ENCODE measurements at regions not wholly inside any gene's neighbourhood (a gene's known extent, or its start where the extent isn't known, plus 50 kb on each side); places are given as distances from the start of the nearest gene placed in this dataset.

- Mint-ChIP-seq H3K27ac (no peak overlapping the region), H3K4me3 (no peak overlapping the region), H3K9me3 (peaks cover 3% of the 10 kb centered on the region), H3K4me1 (no peaks in the 10 kb centered on the region), H3K36me3 (no peaks in the 10 kb centered on the region)
- DNase-seq (ENCODE audit: low spot score in 2 of 2) (no peak), ATAC-seq (no peak)
These were observed 550.4 kb downstream of the EBF1 start for GRCh38 chr5:158549311-158549710.

- ATAC-seq (no peak), DNase-seq (ENCODE audit: low spot score in 2 of 2) (no peak)
- no peak overlapping the region for H3K27ac Mint-ChIP-seq
- no peaks in the 10 kb centered on the region for H3K36me3 Mint-ChIP-seq
- peaks cover 3% of the 10 kb centered on the region for H3K9me3 Mint-ChIP-seq
- H3K4me3 Mint-ChIP-seq = no peak overlapping the region
- H3K4me1 Mint-ChIP-seq = no peaks in the 10 kb centered on the region
These were observed 553.0 kb downstream of the EBF1 start for GRCh38 chr5:158546748-158547147.

- Mint-ChIP-seq H3K27ac (no peak overlapping the region), H3K9me3 (peaks cover 3% of the 10 kb centered on the region), H3K4me3 (no peak overlapping the region), H3K4me1 (no peaks in the 10 kb centered on the region), H3K36me3 (no peaks in the 10 kb centered on the region)
- DNase-seq (ENCODE audit: low spot score in 2 of 2) (no peak), ATAC-seq (no peak)
These were observed 553.7 kb downstream of the EBF1 start for GRCh38 chr5:158545949-158546530.

GRCh38 chr5:158544388-158545339 lies 555.1 kb downstream of the EBF1 start:
- Mint-ChIP-seq H3K4me1 (no peaks in the 10 kb centered on the region), H3K4me3 (no peak overlapping the region), H3K27ac (no peak overlapping the region), H3K36me3 (no peaks in the 10 kb centered on the region), H3K9me3 (peaks cover 3% of the 10 kb centered on the region)
- ATAC-seq (no peak), DNase-seq (ENCODE audit: low spot score in 2 of 2) (no peak)

GRCh38 chr5:158543539-158544387 lies 556.0 kb downstream of the EBF1 start:
- Mint-ChIP-seq H3K9me3 (peaks cover 3% of the 10 kb centered on the region), H3K4me3 (no peak overlapping the region), H3K4me1 (no peaks in the 10 kb centered on the region), H3K36me3 (no peaks in the 10 kb centered on the region), H3K27ac (no peak overlapping the region)
- ATAC-seq (no peak), DNase-seq (ENCODE audit: low spot score in 2 of 2) (no peak)

- ATAC-seq (no peak), DNase-seq (ENCODE audit: low spot score in 2 of 2) (no peak)
- Mint-ChIP-seq H3K36me3 (no peaks in the 10 kb centered on the region), H3K9me3 (no peaks in the 10 kb centered on the region), H3K4me3 (no peak overlapping the region), H3K4me1 (no peaks in the 10 kb centered on the region), H3K27ac (no peak overlapping the region)
These were observed 558.0 kb downstream of the EBF1 start for GRCh38 chr5:158541536-158542297.

GRCh38 chr5:158538506-158539074 lies 561.1 kb downstream of the EBF1 start:
- H3K4me1 Mint-ChIP-seq = no peaks in the 10 kb centered on the region
- H3K4me3 Mint-ChIP-seq = no peak overlapping the region
- no peak for ATAC-seq
- no peaks in the 10 kb centered on the region for H3K36me3 Mint-ChIP-seq
- no peak for DNase-seq (ENCODE audit: low spot score in 2 of 2)
- no peak overlapping the region for H3K27ac Mint-ChIP-seq
- no peaks in the 10 kb centered on the region for H3K9me3 Mint-ChIP-seq

GRCh38 chr5:158537366-158537765 lies 562.4 kb downstream of the EBF1 start:
- Mint-ChIP-seq H3K9me3 (no peaks in the 10 kb centered on the region), H3K4me3 (no peak overlapping the region), H3K27ac (no peak overlapping the region), H3K4me1 (no peaks in the 10 kb centered on the region), H3K36me3 (no peaks in the 10 kb centered on the region)
- ATAC-seq (no peak), DNase-seq (ENCODE audit: low spot score in 2 of 2) (no peak)

GRCh38 chr5:158534203-158534602 lies 565.5 kb downstream of the EBF1 start:
- no peaks in the 10 kb centered on the region for H3K4me1 Mint-ChIP-seq
- no peaks in the 10 kb centered on the region for H3K9me3 Mint-ChIP-seq
- H3K36me3 Mint-ChIP-seq = no peaks in the 10 kb centered on the region
- no peak for DNase-seq (ENCODE audit: low spot score in 2 of 2)
- H3K27ac Mint-ChIP-seq = no peak overlapping the region
- ATAC-seq = no peak
- H3K4me3 Mint-ChIP-seq = no peak overlapping the region

- no peaks in the 10 kb centered on the region for H3K9me3 Mint-ChIP-seq
- ATAC-seq (no peak), DNase-seq (ENCODE audit: low spot score in 2 of 2) (no peak)
- no peak overlapping the region for H3K4me3 Mint-ChIP-seq
- H3K36me3 Mint-ChIP-seq = no peaks in the 10 kb centered on the region
- no peaks in the 10 kb centered on the region for H3K4me1 Mint-ChIP-seq
- H3K27ac Mint-ChIP-seq = no peak overlapping the region
These were observed 567.0 kb downstream of the EBF1 start for GRCh38 chr5:158532739-158533138.

GRCh38 chr5:158531860-158532259 lies 567.9 kb downstream of the EBF1 start:
- ATAC-seq = no peak
- DNase-seq (ENCODE audit: low spot score in 2 of 2) = no peak
- no peaks in the 10 kb centered on the region for H3K36me3 Mint-ChIP-seq
- no peak overlapping the region for H3K4me3 Mint-ChIP-seq
- no peaks in the 10 kb centered on the region for H3K4me1 Mint-ChIP-seq
- no peak overlapping the region for H3K27ac Mint-ChIP-seq
- H3K9me3 Mint-ChIP-seq = no peaks in the 10 kb centered on the region

- ATAC-seq = no peak
- Mint-ChIP-seq H3K4me3 (no peak overlapping the region), H3K27ac (no peak overlapping the region), H3K9me3 (no peaks in the 10 kb centered on the region), H3K4me1 (no peaks in the 10 kb centered on the region), H3K36me3 (no peaks in the 10 kb centered on the region)
- DNase-seq (ENCODE audit: low spot score in 2 of 2) = no peak
These were observed 569.6 kb downstream of the EBF1 start for GRCh38 chr5:158530115-158530514.

GRCh38 chr5:158529454-158529853 lies 570.3 kb downstream of the EBF1 start:
- ATAC-seq (no peak), DNase-seq (ENCODE audit: low spot score in 2 of 2) (no peak)
- Mint-ChIP-seq H3K9me3 (no peaks in the 10 kb centered on the region), H3K27ac (no peak overlapping the region), H3K4me3 (no peak overlapping the region), H3K4me1 (no peaks in the 10 kb centered on the region), H3K36me3 (no peaks in the 10 kb centered on the region)

- ATAC-seq (no peak), DNase-seq (ENCODE audit: low spot score in 2 of 2) (no peak)
- Mint-ChIP-seq H3K4me1 (no peaks in the 10 kb centered on the region), H3K9me3 (no peaks in the 10 kb centered on the region), H3K27ac (no peak overlapping the region), H3K36me3 (no peaks in the 10 kb centered on the region), H3K4me3 (no peak overlapping the region)
These were observed 574.1 kb downstream of the EBF1 start for GRCh38 chr5:158525663-158526062.

- Mint-ChIP-seq H3K36me3 (no peaks in the 10 kb centered on the region), H3K27ac (no peak overlapping the region), H3K4me1 (no peaks in the 10 kb centered on the region), H3K4me3 (no peak overlapping the region), H3K9me3 (no peaks in the 10 kb centered on the region)
- ATAC-seq (no peak), DNase-seq (ENCODE audit: low spot score in 2 of 2) (no peak)
These were observed 575.6 kb downstream of the EBF1 start for GRCh38 chr5:158524070-158524469.

All from stimulated activated effector memory CD8-positive, alpha-beta T cell treated with anti-CD3 and anti-CD28 coated beads, Interleukin-12 subunit alpha, Interleukin-12 subunit beta, amount 100 ng/mL, for 72 hours (primary cell).